SIG-M5 (cell line): ENCODE measurements at regions not wholly inside any gene's neighbourhood (a gene's known extent, or its start where the extent isn't known, plus 50 kb on each side); places are given as distances from the start of the nearest gene placed in this dataset.

Experiments
- DNase-seq: peaks from one replicate; lab custom pipeline; 2025; lab: John Stamatoyannopoulos, UW

- DNase-seq, result no peak
These were observed 183.5 kb upstream of the FAM98A start for GRCh38 chr2:33782395-33783230.

GRCh38 chr2:33777786-33778185 is 178.7 kb upstream of the FAM98A start:
- no peak for DNase-seq

GRCh38 chr2:33775306-33775705 is 176.2 kb upstream of the FAM98A start:
- no peak for DNase-seq

GRCh38 chr2:33770023-33770422 is 170.9 kb upstream of the FAM98A start:
- no peak for DNase-seq

GRCh38 chr2:33766175-33766574 is 167.1 kb upstream of the FAM98A start:
- DNase-seq, result no peak

- DNase-seq, result no peak
These were observed 166.0 kb upstream of the FAM98A start for GRCh38 chr2:33765122-33765521.

GRCh38 chr2:33764551-33764950 is 165.5 kb upstream of the FAM98A start:
- no peak for DNase-seq

- DNase-seq, result no peak
These were observed 164.7 kb upstream of the FAM98A start for GRCh38 chr2:33763671-33764310.

- DNase-seq, result no peak
These were observed 163.5 kb upstream of the FAM98A start for GRCh38 chr2:33762636-33763035.

- DNase-seq, result no peak
These were observed 147.2 kb upstream of the FAM98A start for GRCh38 chr2:33746208-33746800.

- DNase-seq, result no peak
These were observed 136.0 kb upstream of the FAM98A start for GRCh38 chr2:33735096-33735495.

- no peak for DNase-seq
These were observed 131.7 kb upstream of the FAM98A start for GRCh38 chr2:33730804-33731203.

GRCh38 chr2:33730193-33730592 is 131.1 kb upstream of the FAM98A start:
- no peak for DNase-seq

GRCh38 chr2:33729353-33729752 is 130.3 kb upstream of the FAM98A start:
- DNase-seq, result no peak

- DNase-seq, result no peak
These were observed 129.0 kb upstream of the FAM98A start for GRCh38 chr2:33728106-33728505.

GRCh38 chr2:33727361-33728032 is 128.4 kb upstream of the FAM98A start:
- no peak for DNase-seq

GRCh38 chr2:33726415-33726814 is 127.3 kb upstream of the FAM98A start:
- no peak for DNase-seq

- DNase-seq, result no peak
These were observed 124.2 kb upstream of the FAM98A start for GRCh38 chr2:33723329-33723728.

GRCh38 chr2:33719067-33719466 is 120.0 kb upstream of the FAM98A start:
- no peak for DNase-seq

- DNase-seq, result no peak
These were observed 113.6 kb upstream of the FAM98A start for GRCh38 chr2:33712674-33713073.

GRCh38 chr2:33709951-33710350 is 110.9 kb upstream of the FAM98A start:
- no peak for DNase-seq

- no peak for DNase-seq
These were observed 108.2 kb upstream of the FAM98A start for GRCh38 chr2:33707312-33707711.

GRCh38 chr2:33706410-33706809 is 107.3 kb upstream of the FAM98A start:
- no peak for DNase-seq
